A673 (cell line): ENCODE measurements at regions not wholly inside any gene's neighbourhood (a gene's known extent, or its start where the extent isn't known, plus 50 kb on each side); places are given as distances from the start of the nearest gene placed in this dataset.

Experiments used
- BruUV-seq: library from RNA; stranded (reverse); fragments of 400-500 nt; replicated peaks from 2 replicates; lab custom pipeline; 2021; lab: Mats Ljungman, UMichigan
- CTCF ChIA-PET: fragments of 300-600 bp; sonication (Branson Sonifier 250); formaldehyde crosslinking; loops from one replicate; lab custom pipeline; 2022; ENCODE audit warnings: antibody characterized with exemption; lab: Charles Lee
- POLR2A ChIA-PET: fragments of 300-600 bp; sonication (Branson Sonifier 250); formaldehyde crosslinking; loops from one replicate; lab custom pipeline; 2022; ENCODE audit warnings: antibody characterized with exemption; ENCODE audit not compliant: low non-redundant PET; lab: Charles Lee
- DNase-seq: peaks from one replicate; pipeline ENCODE4 v3.0.0-alpha.2; 2015; ENCODE audit warnings: low spot score
- H3K27ac ChIP-seq: fragments of 200-600 bp; sonication (generic); 2 replicates; pipeline ENCODE4 v1.5.1; 2016; ENCODE audit warnings: mixed run types, low read depth, mild to moderate bottlenecking, mixed read lengths, antibody characterized with exemption, low read length; ENCODE audit not compliant: poor library complexity, severe bottlenecking
- H3K27me3 ChIP-seq: fragments of 200-600 bp; sonication (generic); replicated peaks from 2 replicates; pipeline ENCODE4 v1.6.1; 2017; ENCODE audit warnings: mixed run types, low read depth, mild to moderate bottlenecking, mixed read lengths, antibody characterized with exemption, low read length; ENCODE audit not compliant: insufficient read depth, poor library complexity
- H3K36me3 ChIP-seq: fragments of 200-600 bp; sonication (generic); 2 replicates; pipeline ENCODE4 v1.6.1; 2016; ENCODE audit warnings: mixed run types, mild to moderate bottlenecking, mixed read lengths, antibody characterized with exemption, low read length; ENCODE audit not compliant: insufficient read depth, poor library complexity, severe bottlenecking
- H3K4me1 ChIP-seq: fragments of 200-600 bp; sonication (generic); 2 replicates; pipeline ENCODE4 v1.6.1; 2017; ENCODE audit warnings: mixed run types, mild to moderate bottlenecking, mixed read lengths, antibody characterized with exemption, low read length; ENCODE audit not compliant: insufficient read depth, poor library complexity, severe bottlenecking
- H3K4me3 ChIP-seq: fragments of 200-600 bp; sonication (generic); 2 replicates; pipeline ENCODE4 v1.5.1; 2016; ENCODE audit warnings: low read depth, mixed run types, mild to moderate bottlenecking, mixed read lengths, low read length; ENCODE audit not compliant: poor library complexity, severe bottlenecking
- H3K9me3 ChIP-seq: fragments of 200-600 bp; sonication (generic); 2 replicates; pipeline ENCODE4 v1.6.1; 2016; ENCODE audit warnings: mixed run types, low read depth, mild to moderate bottlenecking, mixed read lengths, antibody characterized with exemption, low read length; ENCODE audit not compliant: poor library complexity, severe bottlenecking
- EZH2 ChIP-seq: fragments of 200-600 bp; sonication (generic); IDR thresholded peaks from 2 replicates; pipeline ENCODE4 v1.6.1; 2017; ENCODE audit warnings: borderline replicate concordance, low read depth, mild to moderate bottlenecking, mixed read lengths, antibody characterized with exemption, low read length; ENCODE audit not compliant: poor library complexity, severe bottlenecking
- intact Hi-C: fragments of 100-400 bp; cut with micrococcal nuclease; formaldehyde crosslinking; loops from one replicate; pipeline ENCODE4 v1.10.0; 2022; ENCODE audit not compliant: unreplicated experiment
- TF ChIP-seq, protein P1 (sequence below): fragments of 300-800, 200-600 bp; sonication (generic); conservative IDR thresholded peaks from 2 replicates; pipeline ENCODE4 v1.5.1; 2017; ENCODE audit warnings: low read depth, mild to moderate bottlenecking, antibody characterized with exemption, low read length, moderate library complexity, mixed read lengths

DNA sequence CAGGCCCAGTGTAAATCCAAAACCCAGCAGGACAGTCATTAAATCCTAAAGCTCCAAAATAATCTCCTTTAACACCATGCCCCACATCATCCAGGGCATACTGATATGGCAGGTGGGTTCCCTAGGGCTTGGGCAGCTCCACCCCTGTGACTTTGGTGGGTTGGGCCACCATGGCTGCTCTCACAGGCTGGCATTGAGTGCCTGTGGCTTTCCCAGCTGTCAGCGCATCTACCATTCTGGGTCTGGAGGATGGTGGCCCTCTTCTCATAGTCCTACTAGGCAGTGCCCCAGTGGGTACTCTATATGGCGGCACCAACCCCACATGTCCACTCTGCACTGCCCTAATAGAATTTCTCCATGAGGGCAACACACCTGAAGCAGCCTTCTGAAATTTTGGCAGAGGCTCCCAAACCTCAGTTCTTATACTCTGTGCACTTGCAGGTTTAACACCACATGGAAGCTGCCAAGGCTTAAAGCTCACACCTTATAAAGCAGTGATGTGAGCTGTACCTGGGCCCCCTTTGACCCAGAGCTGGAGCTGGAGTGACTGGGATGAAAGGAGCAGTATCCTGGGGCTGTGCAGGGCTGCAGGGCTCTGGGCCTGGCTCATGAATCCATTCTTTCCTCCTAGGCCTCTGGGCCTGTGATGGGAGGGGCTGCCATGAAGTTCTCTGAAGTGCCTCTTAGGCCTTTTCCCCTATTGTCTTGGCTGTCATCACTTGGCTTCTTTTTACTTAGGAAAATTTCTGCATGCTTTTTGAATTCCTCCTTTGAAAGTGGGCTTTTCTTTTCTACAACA, 765.5 kb upstream of the EPHA7 start:
- CTCF ChIA-PET, result no interaction called here

DNA sequence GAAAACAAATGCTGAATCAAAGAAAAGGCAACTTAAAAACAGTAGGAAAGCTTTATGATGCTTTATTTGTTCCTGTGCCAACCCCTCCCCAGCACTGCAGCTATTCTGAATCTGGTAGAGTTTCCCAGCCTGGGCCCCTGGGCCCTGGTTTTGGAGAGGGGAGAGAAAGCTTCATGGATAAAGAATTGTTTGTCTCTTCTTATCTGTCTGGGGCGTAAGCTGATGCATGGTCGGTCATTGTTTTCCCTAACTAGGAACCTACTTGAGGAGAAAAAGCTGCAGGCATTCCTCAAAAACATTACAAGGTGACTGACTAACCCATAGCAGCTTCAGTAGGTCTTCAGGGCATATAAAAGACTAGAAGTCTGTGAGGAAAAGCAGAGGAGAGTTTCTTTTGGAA, 758.1 kb upstream of the EPHA7 start:
- BruUV-seq, result no TSS peak
- TF ChIP-seq EZH2, result no peak
- TF ChIP-seq, protein P1, sequence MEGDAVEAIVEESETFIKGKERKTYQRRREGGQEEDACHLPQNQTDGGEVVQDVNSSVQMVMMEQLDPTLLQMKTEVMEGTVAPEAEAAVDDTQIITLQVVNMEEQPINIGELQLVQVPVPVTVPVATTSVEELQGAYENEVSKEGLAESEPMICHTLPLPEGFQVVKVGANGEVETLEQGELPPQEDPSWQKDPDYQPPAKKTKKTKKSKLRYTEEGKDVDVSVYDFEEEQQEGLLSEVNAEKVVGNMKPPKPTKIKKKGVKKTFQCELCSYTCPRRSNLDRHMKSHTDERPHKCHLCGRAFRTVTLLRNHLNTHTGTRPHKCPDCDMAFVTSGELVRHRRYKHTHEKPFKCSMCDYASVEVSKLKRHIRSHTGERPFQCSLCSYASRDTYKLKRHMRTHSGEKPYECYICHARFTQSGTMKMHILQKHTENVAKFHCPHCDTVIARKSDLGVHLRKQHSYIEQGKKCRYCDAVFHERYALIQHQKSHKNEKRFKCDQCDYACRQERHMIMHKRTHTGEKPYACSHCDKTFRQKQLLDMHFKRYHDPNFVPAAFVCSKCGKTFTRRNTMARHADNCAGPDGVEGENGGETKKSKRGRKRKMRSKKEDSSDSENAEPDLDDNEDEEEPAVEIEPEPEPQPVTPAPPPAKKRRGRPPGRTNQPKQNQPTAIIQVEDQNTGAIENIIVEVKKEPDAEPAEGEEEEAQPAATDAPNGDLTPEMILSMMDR, result no peak
- no peaks in the 10 kb centered on the region for H3K4me1 ChIP-seq
- no peak for DNase-seq
- H3K27me3 ChIP-seq, result no peaks in the 10 kb centered on the region
- H3K36me3 ChIP-seq, result no peaks in the 10 kb centered on the region
- ChIA-PET CTCF (interaction anchor here (0.9 kb wide), 1 partner anchor 914 kb away, joined by 3 read pairs; no protein-coding TSS in a partner anchor), POLR2A (no interaction called here)
- H3K27ac ChIP-seq, result no peak overlapping the region
- intact Hi-C loops, result no loop called here
- H3K4me3 ChIP-seq, result no peak overlapping the region
- H3K9me3 ChIP-seq, result no peaks in the 10 kb centered on the region

More for the DNA sequence above, 765.5 kb upstream of the EPHA7 start:
- BruUV-seq, result no TSS peak
- Histone ChIP-seq H3K4me1 (no peaks in the 10 kb centered on the region), H3K36me3 (no peaks in the 10 kb centered on the region), H3K9me3 (no peaks in the 10 kb centered on the region), H3K4me3 (no peak overlapping the region), H3K27ac (no peak overlapping the region), H3K27me3 (no peaks in the 10 kb centered on the region)
- POLR2A ChIA-PET, result no interaction called here
- no peak for DNase-seq
- TF ChIP-seq, protein P1, result no peak
- no peak for TF ChIP-seq EZH2
- intact Hi-C loops, result no loop called here

DNA sequence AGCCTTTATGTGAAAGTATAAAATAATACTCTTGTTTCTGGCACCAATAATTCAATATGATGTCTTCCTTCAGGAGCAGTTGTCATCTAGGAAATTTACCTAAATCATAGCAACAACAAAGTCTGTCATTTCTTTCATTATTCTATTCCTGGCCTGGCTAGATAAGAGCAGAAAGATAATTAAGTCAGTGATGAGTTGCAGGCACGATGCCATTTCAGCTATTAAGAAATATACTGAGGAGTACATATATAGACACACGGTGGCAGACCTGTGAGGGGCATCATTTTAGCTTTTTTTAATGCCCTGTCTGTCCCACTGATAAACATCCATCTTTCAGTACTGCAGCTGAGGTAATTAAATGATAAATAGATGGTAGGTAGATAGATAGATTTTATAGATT, 756.1 kb upstream of the EPHA7 start:
- CTCF ChIA-PET, result no interaction called here
- POLR2A ChIA-PET, result no interaction called here

More for the DNA sequence above, 756.1 kb upstream of the EPHA7 start:
- Histone ChIP-seq H3K4me3 (no peak overlapping the region), H3K27ac (no peak overlapping the region), H3K27me3 (no peaks in the 10 kb centered on the region), H3K4me1 (no peaks in the 10 kb centered on the region), H3K36me3 (no peaks in the 10 kb centered on the region), H3K9me3 (no peaks in the 10 kb centered on the region)
- BruUV-seq, result no TSS peak
- intact Hi-C loops, result no loop called here
- TF ChIP-seq, protein P1, result no peak
- no peak for TF ChIP-seq EZH2
- no peak for DNase-seq
